NCI-H69 (cell line): ENCODE measurements at regions not wholly inside any gene's neighbourhood (a gene's known extent, or its start where the extent isn't known, plus 50 kb on each side); places are given as distances from the start of the nearest gene placed in this dataset.
A peak's percentile ranks its signal among the peaks of the same experiment; 100 is the strongest.
"Not testable (repeated sequence)": the region's sequence is repeated elsewhere in the genome, so short reads cannot be mapped to it uniquely, and the experiment has no call there.

Experiments
- DNase-seq: peaks from one replicate; lab custom pipeline; 2025; lab: John Stamatoyannopoulos, UW

DNA sequence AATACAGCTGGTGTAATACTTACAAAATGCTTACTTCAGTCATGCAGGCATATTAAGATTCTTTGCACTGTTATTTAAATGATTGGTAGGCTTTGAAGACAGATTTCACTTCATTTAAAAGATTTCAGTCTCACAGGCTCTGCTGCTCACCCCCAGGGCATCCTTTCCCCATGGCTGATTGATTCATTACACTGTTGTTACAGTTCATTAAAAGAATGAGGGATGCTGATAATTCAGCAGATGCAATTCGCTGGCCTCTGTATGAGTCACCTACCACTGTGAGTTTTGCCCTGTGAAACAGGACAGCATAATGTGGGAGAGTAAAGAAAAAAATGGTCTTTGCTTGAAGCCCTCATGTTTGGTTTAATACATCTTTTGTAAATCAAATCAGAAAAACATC lies 246.9 kb downstream of the CYLC2 start:
- DNase-seq: peak; percentile 93

DNA sequence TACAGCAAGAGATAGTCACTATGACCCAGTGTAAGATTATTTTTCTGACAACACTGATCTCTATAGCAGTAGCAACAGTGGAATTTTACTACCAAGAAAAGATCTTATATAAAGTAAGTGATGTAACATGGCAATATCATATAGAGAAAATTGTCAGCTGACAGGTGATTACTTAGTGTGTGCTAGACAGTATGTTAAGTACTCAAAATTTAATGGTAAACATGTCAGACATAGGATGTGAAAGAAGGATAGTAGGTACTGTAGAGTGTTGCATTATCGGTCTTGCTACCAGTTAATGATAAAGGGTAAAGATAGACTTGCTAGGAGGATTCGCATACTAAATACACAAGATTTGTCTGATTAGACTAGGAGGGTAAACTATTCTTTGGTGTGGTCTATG lies 247.4 kb downstream of the CYLC2 start:
- peak; percentile 35 for DNase-seq

DNA sequence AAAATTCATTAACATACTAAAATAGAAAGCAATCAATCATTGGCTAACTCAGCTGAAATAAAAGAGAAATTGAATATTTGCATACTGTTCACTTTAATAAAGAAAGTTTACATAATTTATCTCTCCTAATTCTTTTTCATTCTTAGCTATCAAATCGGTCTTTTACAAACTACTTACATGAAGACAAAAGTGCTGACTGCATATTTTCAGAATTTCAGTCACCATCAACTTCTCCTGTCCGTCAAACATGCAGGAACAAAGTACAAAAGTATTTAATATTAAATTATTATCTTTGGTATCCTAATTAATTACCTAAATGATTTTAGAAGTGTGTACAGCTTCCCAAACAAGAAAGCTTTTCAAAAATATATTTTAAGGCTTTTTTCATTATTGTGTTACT lies 248.4 kb downstream of the CYLC2 start:
- DNase-seq: no peak

DNA sequence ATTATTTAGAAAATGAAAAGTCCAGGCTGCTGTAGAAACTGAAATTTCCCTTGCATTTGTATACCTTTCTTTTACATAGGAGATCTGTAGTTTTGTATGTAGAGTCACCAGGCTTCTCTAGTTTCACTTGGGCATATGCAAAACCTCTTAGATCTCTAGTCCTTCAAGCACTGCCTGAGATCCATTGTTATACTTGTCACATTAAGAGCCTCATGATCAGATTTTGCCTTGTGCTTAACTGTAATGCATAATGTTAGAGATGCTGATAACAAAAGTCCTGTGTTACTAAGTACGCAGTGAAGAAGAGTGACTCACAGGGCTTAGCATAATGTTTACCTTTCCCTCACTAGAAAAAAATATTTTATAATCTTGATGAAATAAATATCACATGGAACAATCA lies 250.2 kb downstream of the CYLC2 start:
- peak; percentile 70 for DNase-seq

DNA sequence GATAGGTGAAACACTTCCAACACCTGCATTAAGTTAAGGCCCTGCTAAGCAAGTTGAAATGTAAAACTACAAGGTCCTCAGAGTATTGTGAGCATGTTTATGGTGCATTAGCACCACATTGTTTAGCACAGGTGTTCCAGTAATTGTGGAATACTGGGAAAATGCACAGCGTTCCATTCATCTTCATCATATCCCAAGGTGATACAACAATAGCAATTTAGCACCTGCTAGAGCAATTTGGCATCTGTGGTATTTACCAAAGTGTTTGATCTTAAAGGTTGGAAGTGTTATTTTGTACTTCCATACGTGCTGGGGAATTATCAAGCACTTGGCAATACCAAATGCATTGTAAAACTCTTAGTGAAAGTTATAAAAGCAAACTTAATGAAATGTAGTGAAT lies 266.8 kb downstream of the CYLC2 start:
- DNase-seq: peak; percentile 93

DNA sequence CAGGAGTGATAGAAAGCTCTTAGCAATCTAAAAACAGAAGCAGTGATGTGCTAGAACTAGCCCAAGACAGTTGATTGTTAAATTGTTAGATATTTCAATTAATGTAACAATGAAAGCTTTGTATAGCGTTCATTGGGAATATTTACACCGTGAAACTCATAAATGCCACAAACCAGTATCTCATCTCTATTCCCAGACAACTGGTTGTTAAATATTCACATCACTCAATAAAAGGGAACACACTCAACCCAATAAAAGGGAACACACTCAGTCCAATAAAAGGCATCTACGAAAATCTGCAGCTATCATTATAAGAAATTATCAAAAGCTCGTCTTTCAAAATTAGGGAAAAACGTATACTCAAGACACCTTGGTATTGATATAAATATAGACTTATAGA lies 270.9 kb downstream of the CYLC2 start:
- DNase-seq: no peak

DNA sequence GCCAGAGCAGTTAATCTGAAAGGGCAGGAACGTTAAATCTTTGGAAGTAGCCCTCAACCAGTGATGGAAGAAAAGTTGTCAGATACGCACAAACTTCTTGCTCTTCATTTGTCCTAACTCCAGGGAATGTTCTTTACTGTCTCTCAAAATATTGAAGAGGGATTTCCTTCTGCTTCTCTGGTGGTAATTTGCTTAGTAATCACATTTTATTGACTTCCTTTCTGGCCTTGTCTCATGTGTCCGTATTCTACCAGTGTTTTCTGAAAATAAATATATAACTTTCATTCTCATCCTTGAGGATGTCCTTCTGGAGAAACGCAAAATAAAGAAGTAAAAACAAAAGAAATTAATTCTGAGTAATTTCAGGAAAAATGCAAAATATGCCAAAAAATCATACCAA lies 282.1 kb downstream of the CYLC2 start:
- DNase-seq: no peak

DNA sequence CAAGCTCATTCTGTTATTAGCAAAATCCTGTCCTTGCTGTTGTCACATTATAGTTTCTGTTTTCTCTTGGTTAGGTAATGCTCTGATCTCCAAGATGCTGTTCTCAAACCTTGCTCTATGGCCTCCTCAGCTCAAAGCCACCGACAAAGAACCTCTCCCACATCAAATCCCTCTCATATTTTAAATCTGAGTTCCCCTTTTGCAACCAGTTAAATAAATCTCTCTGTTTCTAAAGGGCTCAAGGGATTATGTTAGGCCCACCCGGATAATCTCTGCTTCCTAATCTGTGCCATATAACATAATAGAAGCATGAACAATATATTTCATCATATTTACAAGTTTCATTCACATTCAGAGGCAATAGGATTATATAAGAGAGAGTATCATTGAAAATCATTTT lies 286.0 kb downstream of the CYLC2 start:
- no peak for DNase-seq

DNA sequence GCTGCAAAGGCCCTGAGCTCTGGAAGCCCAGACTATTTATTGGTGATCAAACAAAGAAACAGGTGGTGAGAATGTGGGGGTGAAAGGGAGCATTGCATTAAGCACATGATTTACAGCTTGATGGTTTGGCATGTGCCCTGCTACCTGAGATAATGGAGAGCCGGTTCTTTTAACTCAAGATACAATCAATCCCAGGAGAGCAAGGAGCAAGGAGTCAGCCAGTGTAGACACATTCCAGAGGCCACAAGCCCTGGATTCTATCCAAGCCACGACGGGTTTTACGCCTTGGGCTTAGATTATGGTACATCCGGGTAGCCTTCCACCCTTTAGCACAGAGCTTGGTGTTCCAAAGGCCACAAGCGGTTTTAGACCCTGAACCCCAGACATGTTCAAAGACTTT lies 292.2 kb downstream of the CYLC2 start:
- DNase-seq: peak; percentile 77

DNA sequence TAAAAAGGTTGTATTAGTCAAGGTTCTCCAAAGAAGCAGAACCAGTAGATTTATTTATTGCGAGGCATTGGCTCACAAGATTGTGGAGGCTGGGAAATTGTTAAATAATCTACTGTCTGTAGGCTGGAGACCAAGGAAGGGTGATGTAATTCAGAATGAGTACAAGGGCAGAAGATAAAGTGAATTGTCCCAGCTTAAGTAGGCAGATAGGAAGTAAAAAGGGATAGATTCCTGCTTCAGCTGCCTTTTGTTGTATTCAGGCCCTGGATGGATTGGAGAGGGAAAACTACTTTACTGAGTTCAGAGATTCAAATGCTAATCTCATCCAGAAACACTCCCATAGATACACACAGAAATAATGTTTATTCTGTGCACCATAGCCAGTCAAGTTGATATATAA lies 301.1 kb downstream of the CYLC2 start:
- DNase-seq: no peak

DNA sequence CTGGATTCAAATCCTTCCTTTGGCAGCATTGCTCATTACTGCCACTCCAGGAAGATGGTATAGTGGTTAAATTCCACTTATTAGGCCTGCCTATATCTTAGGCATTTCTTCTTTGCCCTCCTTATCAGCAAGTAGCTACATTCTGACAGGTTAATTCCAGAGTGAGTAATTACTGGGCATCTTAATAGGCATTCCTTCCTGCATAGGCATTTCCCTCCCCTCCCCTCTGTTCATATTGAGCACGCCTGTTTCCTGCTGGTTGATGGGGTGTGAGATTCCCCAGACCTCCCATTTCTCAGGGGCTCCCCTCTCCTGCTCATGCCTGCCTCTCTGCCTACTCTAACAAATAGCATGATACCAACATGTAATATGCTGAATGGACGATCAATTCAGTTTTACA lies 305.9 kb downstream of the CYLC2 start:
- DNase-seq: no peak

DNA sequence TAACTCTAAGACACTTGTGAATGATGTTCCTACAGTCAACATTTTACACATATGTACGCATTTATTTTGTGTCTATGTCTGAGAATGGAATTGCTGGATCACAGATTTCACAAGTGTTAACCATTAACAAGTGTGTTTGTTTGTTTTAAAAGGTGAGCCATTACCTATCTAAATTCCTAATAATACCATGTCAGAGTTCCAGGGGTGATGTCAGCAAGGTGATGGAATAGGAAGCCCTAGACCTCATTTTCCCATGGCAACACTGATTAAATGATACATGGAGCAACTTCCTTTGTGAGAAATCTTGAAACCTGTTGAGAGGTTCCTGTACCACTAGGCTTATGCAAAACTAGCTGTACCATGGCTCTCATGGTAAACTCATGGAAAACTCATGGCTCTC lies 309.7 kb downstream of the CYLC2 start:
- no peak for DNase-seq

DNA sequence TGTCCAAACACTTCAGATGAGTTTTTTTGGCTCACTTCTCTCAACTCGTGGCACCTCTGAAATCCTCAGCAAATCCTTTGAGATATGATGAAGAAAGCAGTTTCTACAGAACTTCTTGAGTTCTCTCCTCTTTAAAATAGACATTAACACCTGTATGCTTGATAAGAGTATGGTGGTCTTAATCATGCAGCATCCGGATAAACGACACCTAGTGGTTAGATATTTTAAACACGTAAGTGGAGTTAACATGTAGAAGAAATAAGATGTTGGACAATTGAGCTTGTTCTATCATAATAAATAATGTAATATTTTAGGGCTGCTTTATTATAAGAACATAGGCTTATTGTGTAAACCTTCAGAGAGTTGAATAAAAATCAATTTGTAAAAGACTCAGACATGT lies 324.8 kb downstream of the CYLC2 start:
- no peak for DNase-seq

DNA sequence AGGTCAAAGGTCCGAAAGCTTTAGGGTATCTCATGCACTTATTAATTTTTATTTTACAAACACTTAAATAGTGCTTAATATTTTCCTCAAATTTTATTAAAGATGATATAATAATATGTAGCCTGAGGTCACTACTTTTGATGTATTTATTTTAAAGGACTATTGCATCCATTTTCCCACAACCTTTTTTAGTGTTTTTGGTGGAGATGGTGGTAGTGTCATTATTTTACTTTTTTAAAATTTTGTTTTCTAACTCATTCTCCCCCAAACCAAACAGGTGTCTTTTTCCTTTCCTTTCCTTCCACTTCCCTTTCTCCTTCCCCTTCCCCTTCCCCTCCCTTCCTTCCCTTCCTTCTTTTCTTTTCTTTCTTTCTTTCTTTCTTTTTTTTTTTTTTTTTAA lies 328.6 kb downstream of the CYLC2 start:
- DNase-seq: no peak

DNA sequence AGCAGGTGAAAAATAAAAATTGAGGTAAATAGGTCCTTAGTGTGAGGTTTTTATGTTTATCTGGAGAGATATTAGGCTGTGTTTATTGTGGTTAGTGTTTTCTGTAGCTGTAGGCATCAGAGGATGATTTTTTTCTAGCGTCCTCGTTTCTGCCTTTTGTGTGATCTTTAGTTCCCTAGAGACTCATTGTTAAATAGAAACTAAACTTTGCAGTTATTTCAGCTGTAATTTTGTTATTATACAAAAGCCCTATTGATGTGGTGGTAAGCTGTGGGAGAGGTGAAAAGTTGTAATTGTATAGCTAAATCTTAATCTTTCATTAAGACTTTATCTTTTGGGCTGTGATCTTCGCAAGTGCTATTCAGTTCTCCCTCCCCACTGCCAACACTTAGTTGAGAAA lies 340.3 kb downstream of the CYLC2 start:
- no peak for DNase-seq

DNA sequence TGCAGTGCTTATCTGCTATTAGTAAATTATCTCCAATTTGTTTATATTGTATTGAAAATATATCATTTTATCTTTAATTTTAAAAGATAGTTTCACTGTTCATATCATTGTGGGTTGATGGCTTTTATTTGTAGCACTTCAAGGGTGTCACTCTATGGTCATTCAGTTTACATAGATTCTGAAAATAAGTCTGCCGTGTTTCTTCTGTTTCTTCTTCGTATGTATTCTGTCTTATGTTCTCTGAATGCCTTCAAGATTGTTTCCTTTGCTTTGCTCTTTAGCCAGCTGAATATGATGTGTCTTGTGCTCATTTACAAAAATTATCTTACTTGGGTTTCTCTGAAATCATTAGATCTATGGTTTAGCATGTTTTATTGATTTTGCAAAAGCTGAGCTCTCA lies 359.9 kb downstream of the CYLC2 start:
- DNase-seq: peak; percentile 15

DNA sequence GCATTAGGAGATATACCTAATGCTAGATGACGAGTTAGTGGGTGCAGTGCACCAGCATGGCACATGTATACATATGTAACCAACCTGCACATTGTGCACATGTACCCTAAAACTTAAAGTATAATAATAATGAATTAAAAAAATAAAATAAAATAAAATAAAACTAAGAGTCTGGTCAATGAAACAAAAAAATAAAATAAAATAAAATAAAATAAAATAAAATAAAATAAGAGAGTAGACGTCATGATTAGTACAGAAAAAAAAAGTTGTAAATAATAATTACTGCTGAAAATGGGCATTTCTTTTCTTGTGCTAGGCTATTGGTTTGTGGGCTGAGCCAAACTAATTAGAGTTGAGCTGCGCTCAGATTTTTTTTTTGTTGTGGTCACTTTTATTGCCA lies 362.8 kb downstream of the CYLC2 start:
- not testable (repeated sequence) for DNase-seq

DNA sequence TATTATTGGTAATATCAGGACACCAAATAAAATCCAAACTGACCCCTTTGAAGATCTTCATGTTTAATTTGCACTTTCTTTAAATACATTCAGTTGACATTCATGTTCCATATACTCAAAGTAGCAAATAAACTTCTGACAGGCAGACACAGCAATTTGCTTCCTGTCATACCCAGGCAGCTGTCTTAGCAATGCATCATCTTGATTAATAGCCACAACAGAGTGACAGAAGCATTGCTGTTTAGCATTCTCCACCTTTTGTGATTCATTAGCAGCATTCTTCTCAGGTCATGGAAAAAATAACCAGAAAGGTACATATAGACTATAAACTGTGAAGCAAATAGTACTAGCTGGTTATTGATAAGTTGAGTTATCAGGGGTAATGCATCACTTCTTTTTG lies 366.8 kb downstream of the CYLC2 start:
- DNase-seq: no peak

DNA sequence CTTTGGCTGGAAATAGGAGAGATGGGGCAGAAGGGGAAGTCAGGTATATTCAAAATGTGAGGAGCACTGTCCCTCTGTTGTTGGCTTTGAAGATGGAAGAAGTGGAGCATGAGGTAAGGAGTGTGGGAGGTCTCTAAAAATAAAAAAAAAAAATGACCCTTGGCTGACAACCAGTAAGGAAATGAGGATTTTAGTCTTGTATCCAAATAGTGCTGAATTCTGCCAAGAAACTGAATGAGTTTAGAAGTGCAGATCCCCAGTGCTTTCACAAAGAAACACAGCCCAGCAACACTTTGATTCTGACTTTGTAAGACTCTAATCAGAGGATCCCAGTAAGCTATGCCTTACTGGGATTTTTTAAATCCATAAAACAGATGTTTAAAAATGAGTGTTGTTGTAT lies 367.9 kb downstream of the CYLC2 start:
- DNase-seq: no peak

DNA sequence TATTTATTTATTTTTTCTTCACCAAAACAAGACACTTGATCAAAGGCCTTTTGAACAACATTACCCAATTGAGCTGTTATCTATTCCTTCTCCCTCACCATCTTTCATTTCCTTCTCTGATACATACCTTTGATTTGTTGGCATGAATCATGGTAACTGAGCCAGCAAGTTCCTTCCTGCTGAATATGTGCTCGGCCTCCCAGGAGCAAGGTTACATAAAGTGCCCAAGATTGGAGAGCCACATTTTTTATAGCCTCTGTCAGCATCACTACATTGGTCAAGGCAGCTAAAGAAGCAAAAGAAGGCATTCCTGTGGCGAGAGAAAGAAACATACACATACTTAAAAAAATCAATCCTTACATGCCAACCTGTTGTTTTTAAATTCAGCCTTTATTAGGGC lies 369.6 kb downstream of the CYLC2 start:
- DNase-seq: no peak

DNA sequence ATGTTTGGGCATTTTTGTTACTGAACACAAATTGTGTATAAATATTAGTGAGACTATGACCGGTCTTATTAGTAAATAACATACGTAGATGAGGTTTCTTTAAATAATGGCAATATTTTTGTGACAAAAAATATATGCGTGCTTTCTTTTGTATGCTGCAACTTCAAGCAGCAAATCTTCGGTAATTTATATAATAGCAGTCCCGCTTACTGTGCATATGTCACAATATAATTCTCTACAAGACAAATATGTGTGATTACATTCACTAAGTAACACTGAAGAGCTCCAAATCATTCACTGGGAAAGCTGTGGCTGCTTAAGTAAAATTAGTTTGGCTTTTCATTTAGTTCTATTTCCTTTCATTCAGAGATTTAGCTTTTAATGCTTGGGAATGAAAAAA lies 376.0 kb downstream of the CYLC2 start:
- no peak for DNase-seq

DNA sequence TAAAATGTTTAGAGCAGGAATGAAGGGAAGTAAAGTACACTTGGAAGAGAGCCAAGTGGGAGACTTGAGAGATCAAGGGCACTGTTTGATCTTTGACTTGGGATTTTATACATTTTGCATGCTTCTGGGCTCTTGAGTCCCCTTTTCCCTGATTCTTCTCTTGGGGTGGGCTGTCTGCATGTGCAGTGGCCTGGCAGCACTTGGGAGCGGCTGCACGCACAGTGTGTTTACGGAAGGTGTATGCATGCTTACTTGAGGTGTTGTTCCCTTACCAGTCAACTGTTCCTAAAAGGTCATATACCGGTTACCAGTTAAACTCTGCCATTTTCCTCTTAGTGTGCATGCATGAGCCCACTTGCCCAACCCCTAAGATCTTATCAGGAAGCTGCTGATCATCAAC lies 377.7 kb downstream of the CYLC2 start:
- no peak for DNase-seq

DNA sequence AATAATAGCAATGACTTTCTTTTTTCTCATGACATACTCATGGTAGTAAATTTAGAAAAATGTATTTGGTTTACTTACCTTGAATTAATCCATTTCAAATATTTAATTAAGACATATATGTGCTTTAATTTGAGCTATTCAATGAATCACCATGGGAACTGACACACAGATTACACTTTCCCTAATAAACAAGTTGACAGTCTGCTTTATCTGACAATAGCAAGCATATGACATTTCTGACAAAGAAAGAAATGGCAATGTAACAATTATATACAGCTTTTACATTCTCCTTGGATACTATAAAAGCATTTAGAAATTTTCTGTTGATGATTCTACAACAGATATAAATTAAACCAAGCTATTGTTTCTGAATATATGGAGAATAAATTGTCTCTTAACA lies 382.5 kb downstream of the CYLC2 start:
- DNase-seq: no peak

DNA sequence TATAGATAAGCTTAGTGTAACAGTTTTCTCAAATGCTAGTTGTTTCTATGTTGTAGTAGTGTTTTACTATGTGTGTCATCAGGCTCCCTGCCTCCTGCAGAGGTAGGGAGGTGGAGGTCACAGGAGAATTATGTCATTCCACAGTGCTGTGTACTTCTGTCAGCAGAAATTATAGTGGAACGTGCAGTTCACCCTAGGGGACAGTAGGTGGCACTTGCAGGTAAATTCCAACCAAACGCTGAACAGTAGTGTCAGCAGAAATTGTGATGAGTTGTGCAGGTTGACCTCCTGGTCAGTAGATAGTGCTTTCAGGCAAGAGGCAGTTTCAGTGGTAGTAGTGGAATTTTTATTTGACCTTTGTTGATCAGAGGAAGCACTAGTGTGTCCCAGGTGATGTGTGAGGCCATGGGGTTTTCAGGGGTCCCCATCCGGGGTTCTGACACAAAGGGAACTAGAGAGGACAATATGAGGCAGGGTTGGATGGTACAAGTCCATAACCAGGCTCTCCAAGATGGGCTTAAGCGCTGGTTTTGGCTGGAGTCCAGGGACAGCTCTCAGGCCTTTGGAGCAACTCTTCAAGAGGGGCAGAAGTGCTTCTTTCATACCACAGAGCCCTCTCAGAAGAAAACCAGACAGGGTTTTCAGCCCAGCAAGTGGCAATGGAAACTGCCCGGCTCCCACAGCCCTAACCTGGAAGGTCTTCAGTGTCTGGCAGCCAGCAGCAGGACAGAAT lies 402.9 kb downstream of the CYLC2 start:
- peak; percentile 87 for DNase-seq

DNA sequence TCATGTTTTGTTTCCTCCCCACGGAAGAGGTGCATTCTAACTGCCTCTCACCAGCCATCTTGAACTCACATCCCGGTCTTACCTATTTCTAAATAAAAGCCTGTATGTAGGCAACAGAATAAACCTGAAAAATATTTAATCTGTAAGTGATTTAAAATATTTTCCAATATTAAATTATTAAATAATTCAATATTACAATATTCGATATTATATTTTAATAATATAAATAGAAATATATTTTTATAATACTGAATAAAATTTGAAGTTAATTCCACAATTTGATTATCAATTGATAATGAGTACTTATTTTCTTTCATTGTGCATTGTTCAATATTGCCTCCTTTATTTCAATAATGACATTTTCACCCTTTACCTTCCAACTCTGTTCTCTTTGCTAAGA lies 404.4 kb downstream of the CYLC2 start:
- no peak for DNase-seq
